Prostate gland (tissue), 2 donors: ENCODE measurements at regions not wholly inside any gene's neighbourhood (a gene's known extent, or its start where the extent isn't known, plus 50 kb on each side); places are given as distances from the start of the nearest gene placed in this dataset.

Source experiments
- DNase-seq: peaks from one replicate; pipeline ENCODE4 v3.0.0-alpha.2; 2019; ENCODE audit warnings: low spot score
- H3K27ac ChIP-seq, 2 donors: fragments of 200-600 bp; sonication (generic); 2 replicates each; pipeline ENCODE4 v1.5.1; 2017 to 2019
- H3K27me3 ChIP-seq: fragments of 200-600 bp; sonication (generic); replicated peaks from 2 replicates; pipeline ENCODE4 v1.5.1; 2019; ENCODE audit not compliant: insufficient read depth
- H3K36me3 ChIP-seq, 2 donors: fragments of 200-600 bp; sonication (generic); 1 replicate in 1 of 2; 2 replicates in 1 of 2; pipeline versions ENCODE4 v1.5.1 to v1.8.1; 2017 to 2019
- H3K4me1 ChIP-seq: fragments of 200-600 bp; sonication (generic); replicated peaks from 2 replicates; pipeline ENCODE4 v1.5.1; 2019
- H3K4me3 ChIP-seq, 2 donors: fragments of 200-600 bp; sonication (generic); 2 replicates each; pipeline ENCODE4 v1.5.1; 2017 to 2019
- H3K9me3 ChIP-seq: fragments of 200-600 bp; sonication (generic); 2 replicates; pipeline ENCODE4 v1.5.1; 2017
- POLR2A ChIP-seq: fragments of 450-650 bp; IDR thresholded peaks from one replicate; pipeline ENCODE4 v1.6.1; 2016; ENCODE audit warnings: antibody characterized with exemption, mild to moderate bottlenecking
- POLR2AphosphoS5 ChIP-seq: sonication (generic); formaldehyde crosslinking; IDR thresholded peaks from one replicate; pipeline ENCODE4 v1.6.1; 2017; ENCODE audit warnings: antibody characterized with exemption
- WGBS: methylation state at CpG from one replicate; pipeline ENCODE4 v1.1.5; 2018; 5-methylcytosine and 5-hydroxymethylcytosine counted together
- intact Hi-C: fragments of 100-400 bp; cut with DNase I; formaldehyde crosslinking; loops from one replicate; pipeline ENCODE4 v1.14.2; 2022
- TF ChIP-seq, protein P1 (sequence below), 4 experiments: fragments of 200-600 bp in 2 of 4; fragments of 450-650 bp in 2 of 4; sonication (generic) in 2 of 4; IDR thresholded peaks; 1 replicate in 3 of 4; 2 replicates in 1 of 4; pipeline ENCODE4 v1.5.1; 2016 to 2019; ENCODE audit warnings: antibody characterized with exemption in 4 of 4, mild to moderate bottlenecking in 2 of 4, moderate library complexity in 2 of 4

DNA sequence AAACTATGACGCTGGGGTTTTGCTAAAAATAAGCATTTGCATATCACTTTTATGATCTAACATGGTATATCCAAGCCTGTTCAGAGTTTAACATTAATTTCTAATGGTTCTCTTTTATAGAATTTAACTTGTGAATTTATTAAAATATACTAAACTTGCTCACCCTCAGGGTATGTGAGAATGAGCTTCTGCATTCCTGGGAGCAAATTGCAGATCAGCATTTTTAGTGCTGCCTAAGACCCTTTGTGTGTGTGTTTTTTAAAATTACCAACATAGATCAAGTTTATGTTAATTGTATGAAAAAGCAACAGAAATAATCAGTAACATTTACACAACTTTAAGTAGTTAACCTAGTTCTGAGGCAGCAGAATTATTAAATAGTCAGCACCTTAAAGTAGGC, 218.0 kb upstream of the AGA start:
- Histone ChIP-seq H3K9me3 (no peaks in the 10 kb centered on the region), H3K36me3 (no peaks in the 10 kb centered on the region), H3K4me1 (no peaks in the 10 kb centered on the region), H3K27ac (no peak overlapping the region), H3K27me3 (no peaks in the 10 kb centered on the region), H3K4me3 (no peak overlapping the region)
- intact Hi-C loops: no loop called here
- WGBS: 77% methylated on average over 1 of the region's 1 CpG
- no peak for DNase-seq
- TF ChIP-seq, protein P1, sequence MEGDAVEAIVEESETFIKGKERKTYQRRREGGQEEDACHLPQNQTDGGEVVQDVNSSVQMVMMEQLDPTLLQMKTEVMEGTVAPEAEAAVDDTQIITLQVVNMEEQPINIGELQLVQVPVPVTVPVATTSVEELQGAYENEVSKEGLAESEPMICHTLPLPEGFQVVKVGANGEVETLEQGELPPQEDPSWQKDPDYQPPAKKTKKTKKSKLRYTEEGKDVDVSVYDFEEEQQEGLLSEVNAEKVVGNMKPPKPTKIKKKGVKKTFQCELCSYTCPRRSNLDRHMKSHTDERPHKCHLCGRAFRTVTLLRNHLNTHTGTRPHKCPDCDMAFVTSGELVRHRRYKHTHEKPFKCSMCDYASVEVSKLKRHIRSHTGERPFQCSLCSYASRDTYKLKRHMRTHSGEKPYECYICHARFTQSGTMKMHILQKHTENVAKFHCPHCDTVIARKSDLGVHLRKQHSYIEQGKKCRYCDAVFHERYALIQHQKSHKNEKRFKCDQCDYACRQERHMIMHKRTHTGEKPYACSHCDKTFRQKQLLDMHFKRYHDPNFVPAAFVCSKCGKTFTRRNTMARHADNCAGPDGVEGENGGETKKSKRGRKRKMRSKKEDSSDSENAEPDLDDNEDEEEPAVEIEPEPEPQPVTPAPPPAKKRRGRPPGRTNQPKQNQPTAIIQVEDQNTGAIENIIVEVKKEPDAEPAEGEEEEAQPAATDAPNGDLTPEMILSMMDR (IDR thresholded peaks at IDR 0.05): no peak
- TF ChIP-seq POLR2A: no peak
- TF ChIP-seq POLR2AphosphoS5: no peak

DNA sequence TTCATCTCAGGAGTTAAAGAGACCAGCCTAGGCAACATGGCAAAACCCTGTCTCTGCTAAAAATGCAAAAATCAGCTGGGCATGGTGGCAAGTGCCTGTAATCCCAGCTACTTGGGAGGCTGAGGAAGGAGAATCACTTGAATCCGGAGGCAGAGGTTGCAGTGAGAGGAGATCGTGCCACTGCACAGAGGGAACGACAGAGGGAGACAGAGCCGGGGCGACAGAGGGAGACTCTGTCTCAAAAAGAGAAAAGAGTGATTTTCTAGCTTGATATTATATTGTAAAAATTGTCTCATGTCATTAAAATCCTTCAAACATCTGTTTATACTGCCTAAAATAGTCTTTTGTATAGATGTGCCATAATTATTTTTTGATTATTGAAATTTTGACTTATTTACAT, 225.4 kb upstream of the AGA start:
- H3K27ac ChIP-seq: no peak overlapping the region
- H3K4me3 ChIP-seq: no peak overlapping the region
- H3K4me1 ChIP-seq: no peaks in the 10 kb centered on the region
- no peaks in the 10 kb centered on the region for H3K9me3 ChIP-seq
- no peaks in the 10 kb centered on the region for H3K36me3 ChIP-seq
- no peaks in the 10 kb centered on the region for H3K27me3 ChIP-seq
- no peak for TF ChIP-seq POLR2A
- intact Hi-C loops: no loop called here
- 73% methylated on average over 5 of the region's 5 CpGs for WGBS
- no peak for DNase-seq

DNA sequence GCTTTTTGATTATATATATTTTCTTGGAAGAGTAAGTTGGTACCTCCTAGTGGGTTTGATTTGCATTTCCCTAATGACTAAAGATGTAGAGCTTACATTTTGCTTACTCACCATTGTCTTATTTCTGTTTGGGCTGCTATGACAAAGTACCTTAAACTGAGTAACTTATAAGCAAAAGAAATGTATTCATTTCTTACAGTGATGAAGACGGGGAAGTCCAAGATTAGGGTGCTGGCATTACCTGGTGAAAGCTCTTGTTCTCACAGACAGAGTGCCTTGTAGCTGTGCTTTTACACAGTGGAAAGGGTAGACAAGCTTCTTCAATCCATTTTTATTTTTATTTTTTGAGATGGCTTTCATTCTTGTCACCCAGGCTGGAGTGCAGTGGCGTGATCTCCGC, 229.2 kb upstream of the AGA start:
- WGBS: 92% methylated on average over 3 of the region's 3 CpGs
- H3K4me3 ChIP-seq: no peak overlapping the region

DNA sequence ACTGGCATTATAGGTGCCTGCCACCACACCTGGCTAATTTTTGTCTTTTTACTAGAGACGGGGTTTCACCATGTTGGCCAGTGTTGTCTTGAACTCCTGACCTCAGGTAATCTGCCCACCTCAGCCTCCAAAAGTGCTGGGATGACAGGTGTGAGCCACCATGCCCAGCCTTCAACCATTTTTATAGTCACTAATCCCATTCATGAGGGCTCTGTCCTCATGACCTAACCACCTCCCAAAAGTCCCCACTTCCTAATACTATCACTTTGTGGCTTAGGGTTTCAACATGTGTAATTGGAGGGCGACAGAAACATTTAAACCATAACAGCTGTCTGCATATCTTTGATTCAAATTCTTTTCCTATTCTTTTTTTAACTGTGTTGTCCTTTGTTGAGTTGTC, 229.6 kb upstream of the AGA start:
- 94% methylated on average over 2 of the region's 2 CpGs for WGBS
- H3K27ac ChIP-seq: no peak overlapping the region
- no peaks in the 10 kb centered on the region for H3K27me3 ChIP-seq
- intact Hi-C loops: no loop called here
- no peak overlapping the region for H3K4me3 ChIP-seq
- DNase-seq: no peak
- no peaks in the 10 kb centered on the region for H3K36me3 ChIP-seq
- no peak for TF ChIP-seq POLR2AphosphoS5
- H3K4me1 ChIP-seq: no peaks in the 10 kb centered on the region
- no peaks in the 10 kb centered on the region for H3K9me3 ChIP-seq

More for the DNA sequence above, 229.2 kb upstream of the AGA start:
- DNase-seq: no peak
- Histone ChIP-seq H3K27me3 (no peaks in the 10 kb centered on the region), H3K9me3 (no peaks in the 10 kb centered on the region), H3K27ac (no peak overlapping the region), H3K36me3 (no peaks in the 10 kb centered on the region), H3K4me1 (no peaks in the 10 kb centered on the region)
- intact Hi-C loops: no loop called here
- TF ChIP-seq, protein P1 (IDR thresholded peaks at IDR 0.05): no peak
- TF ChIP-seq POLR2AphosphoS5: no peak
- TF ChIP-seq POLR2A: no peak

DNA sequence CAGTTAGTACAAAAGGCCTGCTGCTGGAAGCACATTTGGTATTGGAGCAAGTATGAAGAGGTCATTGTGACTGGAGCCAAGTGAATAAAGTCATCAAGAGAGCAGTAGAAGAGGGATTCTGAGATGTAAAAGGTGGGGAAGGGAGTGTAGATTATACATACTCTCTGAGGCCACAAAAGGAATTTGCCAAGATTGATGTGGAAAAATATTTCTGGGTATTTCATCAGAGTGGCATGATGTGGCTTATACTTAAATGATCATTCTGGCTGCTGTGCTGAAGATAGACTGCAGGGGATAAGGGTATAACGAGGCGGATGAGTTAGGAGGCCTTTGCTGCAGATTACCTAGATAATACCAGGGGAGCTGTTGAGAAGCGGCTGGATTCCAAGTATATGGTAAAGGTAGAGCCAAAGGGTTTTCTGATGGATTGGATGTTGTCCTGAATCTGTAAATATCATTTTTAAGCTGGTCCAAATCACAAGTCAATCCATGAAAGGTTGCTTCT, 231.8 kb upstream of the AGA start:
- intact Hi-C loops: no loop called here
- Histone ChIP-seq H3K4me1 (no peaks in the 10 kb centered on the region), H3K27me3 (no peaks in the 10 kb centered on the region), H3K36me3 (no peaks in the 10 kb centered on the region), H3K27ac (no peak overlapping the region), H3K9me3 (no peaks in the 10 kb centered on the region), H3K4me3 (no peak overlapping the region)
- TF ChIP-seq, protein P1 (IDR thresholded peaks at IDR 0.05): no peak
- TF ChIP-seq POLR2AphosphoS5 (no peak), POLR2A (no peak)
- DNase-seq: no peak
- 86% methylated on average over 3 of the region's 3 CpGs for WGBS

DNA sequence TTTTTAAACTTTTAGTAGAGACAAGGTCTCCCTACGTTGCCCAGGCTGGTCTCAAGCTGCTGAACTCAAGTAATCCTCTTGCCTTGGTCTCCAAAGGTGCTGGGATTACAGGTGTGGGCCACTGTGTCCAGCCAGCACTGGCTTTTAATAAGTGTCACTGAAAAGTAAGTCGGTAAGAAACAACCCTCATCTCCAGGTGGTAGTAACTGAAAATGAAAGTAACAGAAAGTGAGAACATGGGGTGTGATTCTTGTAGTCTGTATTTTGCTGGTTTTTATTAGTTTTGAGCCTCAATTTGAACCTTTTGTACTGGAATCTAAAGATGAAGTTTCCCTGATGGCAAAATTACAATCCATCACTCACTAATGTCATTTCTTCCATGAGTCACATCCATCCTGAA, 238.1 kb upstream of the AGA start:
- WGBS: 69% methylated on average over 2 of the region's 2 CpGs
- H3K27ac ChIP-seq: no peak overlapping the region
- H3K9me3 ChIP-seq: no peaks in the 10 kb centered on the region
- no peak overlapping the region for H3K4me3 ChIP-seq
- TF ChIP-seq POLR2A: no peak
- TF ChIP-seq, protein P1 (IDR thresholded peaks at IDR 0.05): no peak
- TF ChIP-seq POLR2AphosphoS5: no peak
- intact Hi-C loops: no loop called here
- H3K4me1 ChIP-seq: no peaks in the 10 kb centered on the region
- no peak for DNase-seq
- no peaks in the 10 kb centered on the region for H3K27me3 ChIP-seq
- no peaks in the 10 kb centered on the region for H3K36me3 ChIP-seq
